ENCODE measurements at regions not wholly inside any gene's neighbourhood (a gene's known extent, or its start where the extent isn't known, plus 50 kb on each side); places are given as distances from the start of the nearest gene placed in this dataset.
"Not testable (repeated sequence)": the region's sequence is repeated elsewhere in the genome, so short reads cannot be mapped to it uniquely, and the experiment has no call there.

DNA sequence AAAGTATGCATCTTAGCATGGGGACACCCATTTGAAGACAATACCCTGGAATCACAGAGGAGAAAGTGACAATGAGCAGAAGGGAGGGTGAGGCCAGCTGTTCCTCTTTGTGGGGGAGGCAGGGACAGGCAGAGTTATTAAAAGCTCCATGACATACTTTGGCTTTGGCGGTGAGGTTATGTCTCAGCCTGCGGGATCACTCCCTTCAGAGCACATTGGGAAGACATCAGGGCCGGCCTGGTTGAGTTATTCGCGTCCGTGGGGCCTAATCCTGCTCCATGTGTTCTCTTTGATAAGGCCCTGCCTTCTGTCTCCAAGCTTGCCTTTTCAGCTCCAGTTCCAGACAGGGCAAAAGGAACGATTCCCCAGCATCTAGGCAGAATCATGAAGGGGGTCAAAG is 98.8 kb upstream of the NTF3 start:
- H3K4me1 Mint-ChIP-seq: no peaks in the 10 kb centered on the region
- no peaks in the 10 kb centered on the region for H3K36me3 Mint-ChIP-seq (ENCODE audit: low read depth)
- TF ChIP-seq, protein P1, sequence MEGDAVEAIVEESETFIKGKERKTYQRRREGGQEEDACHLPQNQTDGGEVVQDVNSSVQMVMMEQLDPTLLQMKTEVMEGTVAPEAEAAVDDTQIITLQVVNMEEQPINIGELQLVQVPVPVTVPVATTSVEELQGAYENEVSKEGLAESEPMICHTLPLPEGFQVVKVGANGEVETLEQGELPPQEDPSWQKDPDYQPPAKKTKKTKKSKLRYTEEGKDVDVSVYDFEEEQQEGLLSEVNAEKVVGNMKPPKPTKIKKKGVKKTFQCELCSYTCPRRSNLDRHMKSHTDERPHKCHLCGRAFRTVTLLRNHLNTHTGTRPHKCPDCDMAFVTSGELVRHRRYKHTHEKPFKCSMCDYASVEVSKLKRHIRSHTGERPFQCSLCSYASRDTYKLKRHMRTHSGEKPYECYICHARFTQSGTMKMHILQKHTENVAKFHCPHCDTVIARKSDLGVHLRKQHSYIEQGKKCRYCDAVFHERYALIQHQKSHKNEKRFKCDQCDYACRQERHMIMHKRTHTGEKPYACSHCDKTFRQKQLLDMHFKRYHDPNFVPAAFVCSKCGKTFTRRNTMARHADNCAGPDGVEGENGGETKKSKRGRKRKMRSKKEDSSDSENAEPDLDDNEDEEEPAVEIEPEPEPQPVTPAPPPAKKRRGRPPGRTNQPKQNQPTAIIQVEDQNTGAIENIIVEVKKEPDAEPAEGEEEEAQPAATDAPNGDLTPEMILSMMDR (conservative IDR thresholded peaks at IDR 0.05): no peak
- H3K4me3 Mint-ChIP-seq: no peak overlapping the region
- H3K27ac Mint-ChIP-seq (ENCODE audit: unreplicated experiment): no peak overlapping the region
- H3K27me3 Mint-ChIP-seq (ENCODE audit: low read depth): no peaks in the 10 kb centered on the region
- no peak for DNase-seq (ENCODE audit: low read depth, low spot score)
- H3K9me3 Mint-ChIP-seq: no peaks in the 10 kb centered on the region

DNA sequence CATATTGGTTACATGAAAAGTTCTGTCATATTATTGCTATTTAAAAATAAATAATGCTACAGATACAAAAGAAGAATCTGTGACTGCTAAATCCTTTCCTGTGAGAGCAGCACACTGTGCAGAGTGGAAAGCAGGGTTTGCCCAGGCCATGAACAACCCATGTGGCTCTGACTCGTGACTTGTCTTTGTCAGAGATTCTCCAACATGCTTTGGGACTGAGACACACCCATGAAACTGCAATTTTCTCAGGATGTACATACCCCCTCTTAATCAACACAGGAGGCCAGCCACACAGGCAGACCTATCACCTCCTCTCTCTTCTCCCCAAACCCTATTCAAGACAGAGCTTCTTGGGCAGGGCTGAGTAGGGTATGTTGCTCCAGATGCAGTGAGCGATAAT is 96.8 kb upstream of the NTF3 start:
- H3K4me3 Mint-ChIP-seq: no peak overlapping the region
- TF ChIP-seq, protein P1 (conservative IDR thresholded peaks at IDR 0.05): no peak
- no peak overlapping the region for H3K27ac Mint-ChIP-seq (ENCODE audit: unreplicated experiment)
- no peaks in the 10 kb centered on the region for H3K9me3 Mint-ChIP-seq
- no peak for DNase-seq (ENCODE audit: low read depth, low spot score)
- no peaks in the 10 kb centered on the region for H3K4me1 Mint-ChIP-seq
- no peaks in the 10 kb centered on the region for H3K27me3 Mint-ChIP-seq (ENCODE audit: low read depth)
- no peaks in the 10 kb centered on the region for H3K36me3 Mint-ChIP-seq (ENCODE audit: low read depth)

DNA sequence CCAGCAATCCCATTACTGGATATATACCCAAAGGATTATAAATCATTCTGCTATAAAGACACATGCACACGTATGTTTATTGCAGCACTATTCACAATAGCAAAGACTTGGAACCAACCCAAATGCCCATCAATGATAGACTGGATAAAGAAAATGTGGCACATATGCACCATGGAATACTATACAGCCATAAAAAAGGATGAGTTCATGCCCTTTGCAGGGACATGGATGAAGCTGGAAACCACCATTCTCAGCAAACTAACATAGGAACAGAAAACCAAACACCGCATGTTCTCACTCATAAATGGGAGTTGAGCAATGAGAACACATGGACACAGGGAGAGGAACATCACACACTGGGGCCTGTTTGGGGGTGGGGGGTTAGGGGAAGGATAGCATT is 90.8 kb upstream of the NTF3 start:
- DNase-seq (ENCODE audit: low read depth, low spot score); H3K27me3 Mint-ChIP-seq (ENCODE audit: low read depth); H3K4me3 Mint-ChIP-seq; H3K36me3 Mint-ChIP-seq (ENCODE audit: low read depth); H3K9me3 Mint-ChIP-seq; H3K27ac Mint-ChIP-seq (ENCODE audit: unreplicated experiment); H3K4me1 Mint-ChIP-seq: not testable (repeated sequence)

DNA sequence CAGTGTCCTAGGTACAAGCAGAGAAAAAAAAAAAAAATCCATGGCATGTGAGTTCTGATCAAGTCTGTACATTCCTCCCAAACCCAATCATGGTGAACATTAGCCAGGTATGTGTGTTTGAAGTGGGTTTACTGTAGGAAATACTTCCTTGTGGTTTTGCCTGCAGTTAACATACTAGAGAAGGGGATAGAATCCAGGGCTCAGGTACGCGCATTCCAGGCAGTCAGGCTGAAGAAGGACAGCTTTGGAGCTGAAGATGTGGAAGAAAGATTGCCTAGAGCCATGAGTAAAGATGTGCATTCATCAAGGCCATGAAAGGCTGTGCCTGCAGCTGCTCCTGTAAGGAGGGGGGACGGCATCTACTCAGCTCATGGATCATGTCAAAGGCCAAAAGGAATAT is 88.2 kb upstream of the NTF3 start:
- no peaks in the 10 kb centered on the region for H3K4me1 Mint-ChIP-seq
- H3K27ac Mint-ChIP-seq (ENCODE audit: unreplicated experiment): no peak overlapping the region
- no peaks in the 10 kb centered on the region for H3K36me3 Mint-ChIP-seq (ENCODE audit: low read depth)
- TF ChIP-seq, protein P1 (conservative IDR thresholded peaks at IDR 0.05): no peak
- H3K27me3 Mint-ChIP-seq (ENCODE audit: low read depth): no peaks in the 10 kb centered on the region
- H3K9me3 Mint-ChIP-seq: no peaks in the 10 kb centered on the region
- DNase-seq (ENCODE audit: low read depth, low spot score): no peak
- H3K4me3 Mint-ChIP-seq: no peak overlapping the region

- TF ChIP-seq, protein P1 (conservative IDR thresholded peaks at IDR 0.05): no peak
- no peak for DNase-seq (ENCODE audit: low read depth, low spot score)
- Mint-ChIP-seq H3K27ac (ENCODE audit: unreplicated experiment) (no peak overlapping the region), H3K4me1 (no peaks in the 10 kb centered on the region), H3K27me3 (ENCODE audit: low read depth) (no peaks in the 10 kb centered on the region), H3K36me3 (ENCODE audit: low read depth) (no peaks in the 10 kb centered on the region), H3K4me3 (no peak overlapping the region), H3K9me3 (no peaks in the 10 kb centered on the region)
These were observed 87.8 kb upstream of the NTF3 start for GRCh38 chr12:5344131-5344530.

DNA sequence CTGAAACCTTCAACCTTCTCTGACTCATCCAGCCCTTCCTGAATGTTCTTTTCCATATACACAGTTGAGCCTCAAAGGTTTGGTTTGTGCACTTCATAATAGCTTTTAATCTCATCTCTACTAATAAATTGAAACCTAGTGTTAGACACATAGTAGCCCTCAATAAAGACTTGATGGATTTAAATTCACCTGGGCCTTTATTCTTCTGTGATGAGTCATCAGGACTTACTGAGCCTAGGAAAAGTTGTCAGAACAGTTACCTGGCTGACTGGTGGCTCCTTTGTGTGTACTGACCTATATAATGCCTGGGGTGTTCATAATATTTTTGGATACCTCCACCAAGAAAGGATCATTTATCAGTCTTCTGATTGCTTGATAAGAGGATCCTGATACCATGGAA is 86.4 kb upstream of the NTF3 start:
- DNase-seq (ENCODE audit: low read depth, low spot score): no peak
- H3K27ac Mint-ChIP-seq (ENCODE audit: unreplicated experiment): no peak overlapping the region
- no peak overlapping the region for H3K4me3 Mint-ChIP-seq
- peaks cover 1% of the 10 kb centered on the region for H3K36me3 Mint-ChIP-seq (ENCODE audit: low read depth)
- H3K9me3 Mint-ChIP-seq: no peaks in the 10 kb centered on the region
- H3K4me1 Mint-ChIP-seq: no peaks in the 10 kb centered on the region
- TF ChIP-seq, protein P1 (conservative IDR thresholded peaks at IDR 0.05): no peak
- H3K27me3 Mint-ChIP-seq (ENCODE audit: low read depth): no peaks in the 10 kb centered on the region
